ENCODE measurements at regions not wholly inside any gene's neighbourhood (a gene's known extent, or its start where the extent isn't known, plus 50 kb on each side); places are given as distances from the start of the nearest gene placed in this dataset.
A peak's percentile ranks its signal among the peaks of the same experiment; 100 is the strongest.

GRCh38 chr2:222057347-222058073 is 241.3 kb downstream of the PAX3 start:
- peaks cover 74% of the 10 kb centered on the region for H3K27me3 ChIP-seq (ENCODE audit: insufficient read depth)
- no peaks in the 10 kb centered on the region for H3K9me2 ChIP-seq (ENCODE audit: insufficient read depth)
- H3K4me2 ChIP-seq = no peak overlapping the region
- no peaks in the 10 kb centered on the region for H3K36me3 ChIP-seq (ENCODE audit: insufficient read depth)
- ATAC-seq (no peak), DNase-seq (ENCODE audit: low spot score) (peak; percentile 45)
- Mint-ChIP-seq H3K27me3 (ENCODE audit: insufficient read depth, low read depth, poor library complexity) (peaks cover 46% of the 10 kb centered on the region), H3K4me3 (no peak overlapping the region), H3K27ac (no peak overlapping the region), H3K36me3 (ENCODE audit: low read depth) (no peaks in the 10 kb centered on the region), H3K9me3 (no peaks in the 10 kb centered on the region), H3K4me1 (peaks cover 15% of the 10 kb centered on the region)
- no peak for TF ChIP-seq POLR2AphosphoS5 (IDR thresholded peaks at IDR 0.05; ENCODE audit: low read depth)
- no peak for TF ChIP-seq ZNF114 (CRISPR knock-in tag; IDR thresholded peaks at IDR 0.05)
- TF ChIP-seq EZH2 (IDR thresholded peaks at IDR 0.05; ENCODE audit: low read depth, unreplicated experiment) = peak; percentile 36
- TF ChIP-seq EZH2phosphoT487 (IDR thresholded peaks at IDR 0.05; ENCODE audit: unreplicated experiment) = no peak
- no peak for TF ChIP-seq ZNF331 (CRISPR knock-in tag; IDR thresholded peaks at IDR 0.05; ENCODE audit: low read depth)
- no peak for TF ChIP-seq NANOG (IDR thresholded peaks at IDR 0.05; ENCODE audit: borderline replicate concordance)
- TF ChIP-seq CREB1 (CRISPR knock-in tag; IDR thresholded peaks at IDR 0.05; ENCODE audit: low read depth) = no peak
- peak; percentile 70 to 91 for TF ChIP-seq CTCF (conservative IDR thresholded peaks at IDR 0.05; ENCODE audit: low read depth in 2 of 2)
- TF ChIP-seq, protein P1, sequence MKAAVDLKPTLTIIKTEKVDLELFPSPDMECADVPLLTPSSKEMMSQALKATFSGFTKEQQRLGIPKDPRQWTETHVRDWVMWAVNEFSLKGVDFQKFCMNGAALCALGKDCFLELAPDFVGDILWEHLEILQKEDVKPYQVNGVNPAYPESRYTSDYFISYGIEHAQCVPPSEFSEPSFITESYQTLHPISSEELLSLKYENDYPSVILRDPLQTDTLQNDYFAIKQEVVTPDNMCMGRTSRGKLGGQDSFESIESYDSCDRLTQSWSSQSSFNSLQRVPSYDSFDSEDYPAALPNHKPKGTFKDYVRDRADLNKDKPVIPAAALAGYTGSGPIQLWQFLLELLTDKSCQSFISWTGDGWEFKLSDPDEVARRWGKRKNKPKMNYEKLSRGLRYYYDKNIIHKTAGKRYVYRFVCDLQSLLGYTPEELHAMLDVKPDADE (IDR thresholded peaks at IDR 0.05) = no peak
- TF ChIP-seq, protein P2, sequence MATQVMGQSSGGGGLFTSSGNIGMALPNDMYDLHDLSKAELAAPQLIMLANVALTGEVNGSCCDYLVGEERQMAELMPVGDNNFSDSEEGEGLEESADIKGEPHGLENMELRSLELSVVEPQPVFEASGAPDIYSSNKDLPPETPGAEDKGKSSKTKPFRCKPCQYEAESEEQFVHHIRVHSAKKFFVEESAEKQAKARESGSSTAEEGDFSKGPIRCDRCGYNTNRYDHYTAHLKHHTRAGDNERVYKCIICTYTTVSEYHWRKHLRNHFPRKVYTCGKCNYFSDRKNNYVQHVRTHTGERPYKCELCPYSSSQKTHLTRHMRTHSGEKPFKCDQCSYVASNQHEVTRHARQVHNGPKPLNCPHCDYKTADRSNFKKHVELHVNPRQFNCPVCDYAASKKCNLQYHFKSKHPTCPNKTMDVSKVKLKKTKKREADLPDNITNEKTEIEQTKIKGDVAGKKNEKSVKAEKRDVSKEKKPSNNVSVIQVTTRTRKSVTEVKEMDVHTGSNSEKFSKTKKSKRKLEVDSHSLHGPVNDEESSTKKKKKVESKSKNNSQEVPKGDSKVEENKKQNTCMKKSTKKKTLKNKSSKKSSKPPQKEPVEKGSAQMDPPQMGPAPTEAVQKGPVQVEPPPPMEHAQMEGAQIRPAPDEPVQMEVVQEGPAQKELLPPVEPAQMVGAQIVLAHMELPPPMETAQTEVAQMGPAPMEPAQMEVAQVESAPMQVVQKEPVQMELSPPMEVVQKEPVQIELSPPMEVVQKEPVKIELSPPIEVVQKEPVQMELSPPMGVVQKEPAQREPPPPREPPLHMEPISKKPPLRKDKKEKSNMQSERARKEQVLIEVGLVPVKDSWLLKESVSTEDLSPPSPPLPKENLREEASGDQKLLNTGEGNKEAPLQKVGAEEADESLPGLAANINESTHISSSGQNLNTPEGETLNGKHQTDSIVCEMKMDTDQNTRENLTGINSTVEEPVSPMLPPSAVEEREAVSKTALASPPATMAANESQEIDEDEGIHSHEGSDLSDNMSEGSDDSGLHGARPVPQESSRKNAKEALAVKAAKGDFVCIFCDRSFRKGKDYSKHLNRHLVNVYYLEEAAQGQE (IDR thresholded peaks at IDR 0.05; ENCODE audit: unreplicated experiment) = no peak
- no peak for TF ChIP-seq ZNF462 (CRISPR knock-in tag; IDR thresholded peaks at IDR 0.05)
- no peak for TF ChIP-seq STAT1 (IDR thresholded peaks at IDR 0.05; ENCODE audit: unreplicated experiment)
- TF ChIP-seq JUNB (IDR thresholded peaks at IDR 0.05; ENCODE audit: unreplicated experiment) = no peak
- no peaks in the 10 kb centered on the region for H3F3A ChIP-seq (replicated peaks; ENCODE audit: low read depth)
- 0 out of 2 replicates have a peak, but pooled peaks cover 11% of the 10 kb centered on the region for H3K4me1 ChIP-seq (ENCODE audit: insufficient read depth)
- H3K4me3 ChIP-seq = no peak overlapping the region
- H4K20me1 ChIP-seq (replicated peaks; ENCODE audit: insufficient read depth) = peaks cover 12% of the 10 kb centered on the region
- no peak overlapping the region for H2AFZ ChIP-seq
- no peak overlapping the region for H3K27ac ChIP-seq (ENCODE audit: low read depth)
- H3K79me2 ChIP-seq (replicated peaks; ENCODE audit: insufficient read depth) = no peaks in the 10 kb centered on the region
